H9 (cell line): ENCODE measurements at regions not wholly inside any gene's neighbourhood (a gene's known extent, or its start where the extent isn't known, plus 50 kb on each side); places are given as distances from the start of the nearest gene placed in this dataset.

ENCODE experiments used
- DNase-seq: peaks from one replicate; pipeline ENCODE4 v3.0.0-alpha.2; 2017
- H2AFZ ChIP-seq: one replicate; pipeline ENCODE4 v1.6.1; 2013; ENCODE audit warnings: mild to moderate bottlenecking, low read length, control low read depth, moderate library complexity
- H2AK5ac ChIP-seq: 2 replicates; pipeline ENCODE4 v1.6.1; 2013; ENCODE audit warnings: low read length, control low read depth, mixed read lengths; ENCODE audit not compliant: insufficient read length
- H2BK120ac ChIP-seq: one replicate; pipeline ENCODE4 v1.6.1; 2013; ENCODE audit warnings: low read depth, mild to moderate bottlenecking, low read length, control low read depth, inconsistent platforms; ENCODE audit not compliant: poor library complexity, severe bottlenecking
- H2BK12ac ChIP-seq: 2 replicates; pipeline ENCODE4 v1.6.1; 2013; ENCODE audit warnings: low read length, control low read depth, mixed read lengths, low read depth; ENCODE audit not compliant: insufficient read length
- H2BK15ac ChIP-seq: 2 replicates; pipeline ENCODE4 v1.6.1; 2013; ENCODE audit warnings: low read depth, low read length, control low read depth
- H2BK20ac ChIP-seq: one replicate; pipeline ENCODE4 v1.6.1; 2013; ENCODE audit warnings: low read depth, mild to moderate bottlenecking, low read length, control low read depth, inconsistent platforms; ENCODE audit not compliant: poor library complexity, severe bottlenecking
- H2BK5ac ChIP-seq: 2 replicates; pipeline ENCODE4 v1.6.1; 2013; ENCODE audit warnings: low read length, control low read depth, mixed read lengths; ENCODE audit not compliant: insufficient read length
- H3K14ac ChIP-seq: 2 replicates; pipeline ENCODE4 v1.6.1; 2013; ENCODE audit warnings: low read length, control low read depth; ENCODE audit not compliant: insufficient read depth
- H3K18ac ChIP-seq: 2 replicates; pipeline ENCODE4 v1.6.1; 2013; ENCODE audit warnings: low read depth, mild to moderate bottlenecking, mixed read lengths, low read length, control low read depth; ENCODE audit not compliant: insufficient read length
- H3K23ac ChIP-seq: 2 replicates; pipeline ENCODE4 v1.6.1; 2013; ENCODE audit warnings: low read length, control low read depth, mixed read lengths, low read depth; ENCODE audit not compliant: insufficient read length
- H3K23me2 ChIP-seq: 2 replicates; pipeline ENCODE4 v1.6.1; 2013; ENCODE audit warnings: low read depth, mild to moderate bottlenecking, mixed read lengths, low read length, control low read depth; ENCODE audit not compliant: insufficient read length, poor library complexity, severe bottlenecking
- H3K27ac ChIP-seq: 2 replicates; pipeline ENCODE4 v1.5.1; 2013; ENCODE audit warnings: low read length, control low read depth, mixed read lengths, low read depth; ENCODE audit not compliant: insufficient read length
- H3K27me3 ChIP-seq: 2 replicates; pipeline ENCODE4 v1.6.1; 2013; ENCODE audit warnings: low read length, control low read depth, inconsistent platforms; ENCODE audit not compliant: insufficient read depth
- H3K4ac ChIP-seq: 2 replicates; pipeline ENCODE4 v1.6.1; 2013; ENCODE audit warnings: low read depth, mild to moderate bottlenecking, control low read depth, inconsistent platforms, low read length, moderate library complexity
- H3K4me1 ChIP-seq: 2 replicates; pipeline ENCODE4 v1.6.1; 2013; ENCODE audit warnings: low read length, control low read depth, inconsistent platforms; ENCODE audit not compliant: insufficient read depth
- H3K4me2 ChIP-seq: 2 replicates; pipeline ENCODE4 v1.6.1; 2013; ENCODE audit warnings: low read length, control low read depth, mixed read lengths; ENCODE audit not compliant: insufficient read length, insufficient read depth
- H3K56ac ChIP-seq: 2 replicates; pipeline ENCODE4 v1.6.1; 2013; ENCODE audit warnings: low read depth, mild to moderate bottlenecking, mixed read lengths, low read length, control low read depth; ENCODE audit not compliant: insufficient read length
- H3K79me1 ChIP-seq: 2 replicates; pipeline ENCODE4 v1.6.1; 2013; ENCODE audit warnings: low read depth, mild to moderate bottlenecking, moderate library complexity, low read length, control low read depth, inconsistent platforms; ENCODE audit not compliant: insufficient read depth, poor library complexity, severe bottlenecking
- H3K79me2 ChIP-seq: 2 replicates; pipeline ENCODE4 v1.6.1; 2013; ENCODE audit warnings: low read length, control low read depth, inconsistent platforms; ENCODE audit not compliant: insufficient read depth
- H3K9ac ChIP-seq: 2 replicates; pipeline ENCODE4 v1.6.1; 2013; ENCODE audit warnings: low read length, control low read depth, mixed read lengths; ENCODE audit not compliant: insufficient read length; ENCODE audit errors: extremely low read depth
- H3K9me3 ChIP-seq: one replicate; pipeline ENCODE4 v1.6.1; 2013; ENCODE audit warnings: low read depth, low read length, inconsistent platforms; ENCODE audit not compliant: control insufficient read depth
- H3T11ph ChIP-seq: one replicate; pipeline ENCODE4 v1.6.1; 2013; ENCODE audit warnings: mild to moderate bottlenecking, low read length, control low read depth, inconsistent platforms
- H4K20me1 ChIP-seq: one replicate; pipeline ENCODE4 v1.6.1; 2013; ENCODE audit not compliant: control insufficient read depth, insufficient read length, insufficient read depth
- H4K5ac ChIP-seq: 2 replicates; pipeline ENCODE4 v1.6.1; 2013; ENCODE audit warnings: low read depth, mild to moderate bottlenecking, mixed read lengths, low read length, control low read depth; ENCODE audit not compliant: insufficient read length
- H4K8ac ChIP-seq: replicated peaks from 2 replicates; pipeline ENCODE4 v1.6.1; 2013; ENCODE audit warnings: low read length, control low read depth, mixed read lengths, low read depth; ENCODE audit not compliant: insufficient read length
- H4K91ac ChIP-seq: 2 replicates; pipeline ENCODE4 v1.6.1; 2013; ENCODE audit warnings: low read depth, mild to moderate bottlenecking, moderate library complexity, mixed read lengths, low read length, control low read depth; ENCODE audit not compliant: insufficient read length
- H3K27ac Mint-ChIP-seq, 3 experiments: 2 replicates in 2 of 3; 3 replicates in 1 of 3; pipeline ENCODE4 v1.8.0; 2020 to 2021; ENCODE audit warnings: mixed read lengths in 3 of 3, mild to moderate bottlenecking in 1 of 3, moderate library complexity in 1 of 3
- H3K27me3 Mint-ChIP-seq: 2 replicates; pipeline ENCODE4 v1.8.0; 2021; ENCODE audit warnings: low read depth, mild to moderate bottlenecking, moderate library complexity, mixed read lengths
- H3K36me3 Mint-ChIP-seq, 3 experiments: 2 replicates in 2 of 3; 3 replicates in 1 of 3; pipeline ENCODE4 v1.8.0; 2020 to 2021; ENCODE audit warnings: low read depth in 3 of 3, mixed read lengths in 3 of 3; ENCODE audit not compliant: insufficient read depth in 1 of 3
- H3K4me1 Mint-ChIP-seq, 2 experiments: 2 replicates each; pipeline ENCODE4 v1.8.0; 2020; ENCODE audit warnings: mixed read lengths in 2 of 2
- H3K4me3 Mint-ChIP-seq, 2 experiments: 2 replicates in 1 of 2; 3 replicates in 1 of 2; pipeline ENCODE4 v1.8.0; 2020 to 2021; ENCODE audit warnings: mild to moderate bottlenecking in 2 of 2, mixed read lengths in 2 of 2, moderate library complexity in 1 of 2
- H3K9me3 Mint-ChIP-seq, 2 experiments: 2 replicates in 1 of 2; 3 replicates in 1 of 2; pipeline ENCODE4 v1.8.0; 2020; ENCODE audit warnings: mild to moderate bottlenecking in 2 of 2, mixed read lengths in 2 of 2, moderate library complexity in 1 of 2
- CTCF ChIP-seq: fragments of 200-600 bp; sonication (generic); conservative IDR thresholded peaks from 3 replicates; pipeline ENCODE4 v1.8.0; 2021; ENCODE audit warnings: antibody characterized with exemption, mild to moderate bottlenecking
- WGBS: extraction: QIAGEN DNeasy Blood & Tissue Kit; methylation state at CpG from one replicate; pipeline ENCODE4 v1.1.7; 2013; ENCODE audit warnings: missing lambda C conversion rate, low lambda C conversion rate, mixed read lengths; ENCODE audit not compliant: insufficient read length; ENCODE audit errors: extremely low coverage; 5-methylcytosine and 5-hydroxymethylcytosine counted together

GRCh38 chr18:22745966-22746365, 187.2 kb upstream of the RBBP8 start:
- H3K23ac ChIP-seq, result no peak overlapping the region
- Mint-ChIP-seq H3K27ac (no peak overlapping the region), H3K27me3 (0 out of 2 replicates have a peak, but pooled peaks cover 4% of the 10 kb centered on the region), H3K36me3 (peaks cover 0 to 4% (median 0%) of the 10 kb centered on the region in 3 experiments; a peak in 4 of 7 replicates), H3K4me3 (no peak overlapping the region), H3K9me3 (peaks cover 6 to 12% of the 10 kb centered on the region in 2 experiments; a peak in 4 of 5 replicates), H3K4me1 (peaks cover 13 to 16% of the 10 kb centered on the region in 2 experiments)
- H3K4me1 ChIP-seq, result no peaks in the 10 kb centered on the region
- no peak overlapping the region for H3T11ph ChIP-seq
- H4K8ac ChIP-seq, result no peak overlapping the region
- no peaks in the 10 kb centered on the region for H3K27me3 ChIP-seq
- H2BK12ac ChIP-seq, result no peak overlapping the region
- no peaks in the 10 kb centered on the region for H4K20me1 ChIP-seq
- H2BK20ac ChIP-seq, result no peak overlapping the region
- H2AK5ac ChIP-seq, result no peak overlapping the region
- H3K79me1 ChIP-seq, result no peaks in the 10 kb centered on the region
- H4K5ac ChIP-seq, result no peak overlapping the region
- no peak overlapping the region for H3K4ac ChIP-seq
- no peak overlapping the region for H4K91ac ChIP-seq
- no peak overlapping the region for H3K56ac ChIP-seq
- TF ChIP-seq CTCF, result no peak
- H3K79me2 ChIP-seq, result no peaks in the 10 kb centered on the region
- H3K9ac ChIP-seq, result no peak overlapping the region
- H2BK5ac ChIP-seq, result no peak overlapping the region
- no peak overlapping the region for H2BK15ac ChIP-seq
- H3K23me2 ChIP-seq, result no peaks in the 10 kb centered on the region
- H3K27ac ChIP-seq, result no peak overlapping the region
- H3K4me2 ChIP-seq, result no peak overlapping the region
- no peaks in the 10 kb centered on the region for H3K9me3 ChIP-seq
- H3K14ac ChIP-seq, result no peak overlapping the region
- no peak overlapping the region for H2BK120ac ChIP-seq
- no peak overlapping the region for H3K18ac ChIP-seq
- WGBS, result no CpG with 5 or more reads among the region's 1 CpG
- no peak for DNase-seq
- H2AFZ ChIP-seq, result no peak overlapping the region
